ENCODE measurements at regions not wholly inside any gene's neighbourhood (a gene's known extent, or its start where the extent isn't known, plus 50 kb on each side); places are given as distances from the start of the nearest gene placed in this dataset.

- peak in 1 of 5 donors; percentile 45 for DNase-seq
- Mint-ChIP-seq H3K36me3 (no peaks in the 10 kb centered on the region), H3K9me3 (peaks cover 0 to 32% (median 9%) of the 10 kb centered on the region in 5 donors), H3K4me1 (no peaks in the 10 kb centered on the region), H3K4me3 (no peak overlapping the region), H3K27me3 (no peaks in the 10 kb centered on the region), H3K27ac (no peak overlapping the region)
- Histone ChIP-seq H3K27me3 (ENCODE audit: insufficient read depth, low read length, poor library complexity, severe bottlenecking) (no peaks in the 10 kb centered on the region), H3K36me3 (ENCODE audit: insufficient read depth, low read length) (no peaks in the 10 kb centered on the region), H3K27ac (ENCODE audit: low read depth, low read length) (no peak overlapping the region), H3K9me3 (ENCODE audit: low read length) (no peaks in the 10 kb centered on the region), H3K4me1 (ENCODE audit: insufficient read depth, low read length) (no peaks in the 10 kb centered on the region), H3K4me3 (ENCODE audit: low read length) (no peak overlapping the region)
- POLR2A ChIA-PET, result no interaction called here
- CTCF ChIA-PET, result no interaction called here
These were observed 1113.8 kb upstream of the LRRTM3 start for GRCh38 chr10:65811931-65812525.

- Mint-ChIP-seq H3K36me3 (no peaks in the 10 kb centered on the region), H3K27me3 (no peaks in the 10 kb centered on the region), H3K4me3 (no peak overlapping the region), H3K27ac (no peak overlapping the region), H3K4me1 (no peaks in the 10 kb centered on the region), H3K9me3 (peaks cover 0 to 22% (median 8%) of the 10 kb centered on the region in 5 donors)
- DNase-seq, result no peak
- no peak overlapping the region for H3K4me3 ChIP-seq (ENCODE audit: low read length)
- ChIA-PET CTCF (no interaction called here), POLR2A (no interaction called here)
- H3K27ac ChIP-seq (ENCODE audit: low read depth, low read length), result no peak overlapping the region
- H3K27me3 ChIP-seq (ENCODE audit: insufficient read depth, low read length, poor library complexity, severe bottlenecking), result no peaks in the 10 kb centered on the region
- no peaks in the 10 kb centered on the region for H3K9me3 ChIP-seq (ENCODE audit: low read length)
- no peaks in the 10 kb centered on the region for H3K4me1 ChIP-seq (ENCODE audit: insufficient read depth, low read length)
- no peaks in the 10 kb centered on the region for H3K36me3 ChIP-seq (ENCODE audit: insufficient read depth, low read length)
These were observed 1109.3 kb upstream of the LRRTM3 start for GRCh38 chr10:65816536-65816935.

GRCh38 chr10:65818990-65819389 lies 1106.8 kb upstream of the LRRTM3 start:
- H3K27me3 ChIP-seq (ENCODE audit: insufficient read depth, low read length, poor library complexity, severe bottlenecking), result no peaks in the 10 kb centered on the region
- H3K4me3 ChIP-seq (ENCODE audit: low read length), result no peak overlapping the region
- Mint-ChIP-seq H3K9me3 (peaks cover 3 to 29% (median 11%) of the 10 kb centered on the region in 5 donors), H3K4me1 (no peaks in the 10 kb centered on the region), H3K4me3 (no peak overlapping the region), H3K36me3 (no peaks in the 10 kb centered on the region), H3K27me3 (no peaks in the 10 kb centered on the region), H3K27ac (no peak overlapping the region)
- no peak for DNase-seq
- no peak overlapping the region for H3K27ac ChIP-seq (ENCODE audit: low read depth, low read length)
- CTCF ChIA-PET, result no interaction called here
- H3K9me3 ChIP-seq (ENCODE audit: low read length), result no peaks in the 10 kb centered on the region
- H3K36me3 ChIP-seq (ENCODE audit: insufficient read depth, low read length), result no peaks in the 10 kb centered on the region
- POLR2A ChIA-PET, result no interaction called here
- no peaks in the 10 kb centered on the region for H3K4me1 ChIP-seq (ENCODE audit: insufficient read depth, low read length)

GRCh38 chr10:65827359-65827758 lies 1098.5 kb upstream of the LRRTM3 start:
- Histone ChIP-seq H3K27ac (ENCODE audit: low read depth, low read length) (no peak overlapping the region), H3K4me1 (ENCODE audit: insufficient read depth, low read length) (no peaks in the 10 kb centered on the region), H3K4me3 (ENCODE audit: low read length) (no peak overlapping the region), H3K27me3 (ENCODE audit: insufficient read depth, low read length, poor library complexity, severe bottlenecking) (no peaks in the 10 kb centered on the region), H3K36me3 (ENCODE audit: insufficient read depth, low read length) (no peaks in the 10 kb centered on the region), H3K9me3 (ENCODE audit: low read length) (no peaks in the 10 kb centered on the region)
- Mint-ChIP-seq H3K4me3 (no peak overlapping the region), H3K36me3 (no peaks in the 10 kb centered on the region), H3K4me1 (no peaks in the 10 kb centered on the region), H3K27ac (no peak overlapping the region), H3K27me3 (no peaks in the 10 kb centered on the region), H3K9me3 (peaks cover 7 to 25% (median 10%) of the 10 kb centered on the region in 5 donors)
- no peak for DNase-seq
- CTCF ChIA-PET, result no interaction called here
- POLR2A ChIA-PET, result no interaction called here

- H3K4me3 Mint-ChIP-seq, result no peak overlapping the region
- DNase-seq, result no peak
- ChIA-PET POLR2A (no interaction called here), CTCF (no interaction called here)
- H3K27me3 Mint-ChIP-seq, result no peaks in the 10 kb centered on the region
- Histone ChIP-seq H3K9me3 (ENCODE audit: low read length) (no peaks in the 10 kb centered on the region), H3K4me3 (ENCODE audit: low read length) (no peak overlapping the region), H3K27ac (ENCODE audit: low read depth, low read length) (no peak overlapping the region), H3K27me3 (ENCODE audit: insufficient read depth, low read length, poor library complexity, severe bottlenecking) (no peaks in the 10 kb centered on the region), H3K36me3 (ENCODE audit: insufficient read depth, low read length) (no peaks in the 10 kb centered on the region), H3K4me1 (ENCODE audit: insufficient read depth, low read length) (no peaks in the 10 kb centered on the region)
- H3K9me3 Mint-ChIP-seq, result peaks cover 2 to 31% (median 9%) of the 10 kb centered on the region in 5 donors
- H3K4me1 Mint-ChIP-seq, result no peaks in the 10 kb centered on the region
- H3K27ac Mint-ChIP-seq, result peak overlapping the region in 1 of 8 donors; percentile 3
- H3K36me3 Mint-ChIP-seq, result no peaks in the 10 kb centered on the region
These were observed 1087.0 kb upstream of the LRRTM3 start for GRCh38 chr10:65838811-65839210.

- Histone ChIP-seq H3K27ac (ENCODE audit: low read depth, low read length) (no peak overlapping the region), H3K36me3 (ENCODE audit: insufficient read depth, low read length) (no peaks in the 10 kb centered on the region), H3K27me3 (ENCODE audit: insufficient read depth, low read length, poor library complexity, severe bottlenecking) (no peaks in the 10 kb centered on the region), H3K4me1 (ENCODE audit: insufficient read depth, low read length) (no peaks in the 10 kb centered on the region), H3K4me3 (ENCODE audit: low read length) (no peak overlapping the region), H3K9me3 (ENCODE audit: low read length) (no peaks in the 10 kb centered on the region)
- Mint-ChIP-seq H3K36me3 (no peaks in the 10 kb centered on the region), H3K27ac (no peak overlapping the region), H3K9me3 (peaks cover 5 to 17% (median 8%) of the 10 kb centered on the region in 5 donors), H3K27me3 (no peaks in the 10 kb centered on the region), H3K4me1 (no peaks in the 10 kb centered on the region), H3K4me3 (no peak overlapping the region)
- ChIA-PET CTCF (no interaction called here), POLR2A (no interaction called here)
- DNase-seq, result no peak
These were observed 1082.6 kb upstream of the LRRTM3 start for GRCh38 chr10:65843203-65843602.

- no peak for DNase-seq
- CTCF ChIA-PET, result no interaction called here
- Histone ChIP-seq H3K36me3 (ENCODE audit: insufficient read depth, low read length) (no peaks in the 10 kb centered on the region), H3K27ac (ENCODE audit: low read depth, low read length) (no peak overlapping the region), H3K9me3 (ENCODE audit: low read length) (no peaks in the 10 kb centered on the region), H3K4me3 (ENCODE audit: low read length) (no peak overlapping the region), H3K27me3 (ENCODE audit: insufficient read depth, low read length, poor library complexity, severe bottlenecking) (no peaks in the 10 kb centered on the region), H3K4me1 (ENCODE audit: insufficient read depth, low read length) (no peaks in the 10 kb centered on the region)
- Mint-ChIP-seq H3K4me1 (no peaks in the 10 kb centered on the region), H3K4me3 (no peak overlapping the region), H3K27me3 (no peaks in the 10 kb centered on the region), H3K9me3 (peaks cover 3 to 23% (median 16%) of the 10 kb centered on the region in 5 donors), H3K36me3 (no peaks in the 10 kb centered on the region), H3K27ac (no peak overlapping the region)
- POLR2A ChIA-PET, result no interaction called here
These were observed 1079.9 kb upstream of the LRRTM3 start for GRCh38 chr10:65845916-65846315.

- Mint-ChIP-seq H3K27ac (no peak overlapping the region), H3K36me3 (no peaks in the 10 kb centered on the region), H3K4me3 (no peak overlapping the region), H3K9me3 (peaks cover 3 to 24% (median 16%) of the 10 kb centered on the region in 5 donors), H3K4me1 (no peaks in the 10 kb centered on the region), H3K27me3 (no peaks in the 10 kb centered on the region)
- Histone ChIP-seq H3K27ac (ENCODE audit: low read depth, low read length) (no peak overlapping the region), H3K9me3 (ENCODE audit: low read length) (no peaks in the 10 kb centered on the region), H3K4me1 (ENCODE audit: insufficient read depth, low read length) (no peaks in the 10 kb centered on the region), H3K27me3 (ENCODE audit: insufficient read depth, low read length, poor library complexity, severe bottlenecking) (no peaks in the 10 kb centered on the region), H3K4me3 (ENCODE audit: low read length) (no peak overlapping the region), H3K36me3 (ENCODE audit: insufficient read depth, low read length) (no peaks in the 10 kb centered on the region)
- DNase-seq, result no peak
- POLR2A ChIA-PET, result no interaction called here
- CTCF ChIA-PET, result no interaction called here
These were observed 1079.3 kb upstream of the LRRTM3 start for GRCh38 chr10:65846541-65846940.

GRCh38 chr10:65846949-65847348 lies 1078.9 kb upstream of the LRRTM3 start:
- ChIA-PET CTCF (no interaction called here), POLR2A (no interaction called here)
- no peak for DNase-seq
- Histone ChIP-seq H3K9me3 (ENCODE audit: low read length) (no peaks in the 10 kb centered on the region), H3K27me3 (ENCODE audit: insufficient read depth, low read length, poor library complexity, severe bottlenecking) (no peaks in the 10 kb centered on the region), H3K4me3 (ENCODE audit: low read length) (no peak overlapping the region), H3K36me3 (ENCODE audit: insufficient read depth, low read length) (no peaks in the 10 kb centered on the region), H3K27ac (ENCODE audit: low read depth, low read length) (no peak overlapping the region), H3K4me1 (ENCODE audit: insufficient read depth, low read length) (no peaks in the 10 kb centered on the region)
- no peak overlapping the region for H3K27ac Mint-ChIP-seq
- no peak overlapping the region for H3K4me3 Mint-ChIP-seq
- H3K4me1 Mint-ChIP-seq, result no peaks in the 10 kb centered on the region
- H3K9me3 Mint-ChIP-seq, result peaks cover 3 to 28% (median 16%) of the 10 kb centered on the region in 5 donors
- no peaks in the 10 kb centered on the region for H3K27me3 Mint-ChIP-seq
- H3K36me3 Mint-ChIP-seq, result no peaks in the 10 kb centered on the region

All from CD8-positive, alpha-beta memory T cell (primary cell).